K562 (cell line): ENCODE measurements at regions not wholly inside any gene's neighbourhood (a gene's known extent, or its start where the extent isn't known, plus 50 kb on each side); places are given as distances from the start of the nearest gene placed in this dataset.
A peak's percentile ranks its signal among the peaks of the same experiment; 100 is the strongest.
"Not testable (repeated sequence)": the region's sequence is repeated elsewhere in the genome, so short reads cannot be mapped to it uniquely, and the experiment has no call there.

Experiments
- ATAC-seq: fragments of 200-7000 bp; cut with Tn5 transposase; 3 replicates; pipeline ENCODE4 v1.9.1; 2020; ENCODE audit warnings: moderate library complexity
- BruUV-seq: library from RNA; stranded (reverse); fragments of 400-500 nt; replicated peaks from 2 replicates; lab custom pipeline; 2021; lab: Mats Ljungman, UMichigan
- CTCF ChIA-PET: fragments of 300-600 bp; formaldehyde crosslinking; extraction: SDS; loops from one replicate; lab custom pipeline; 2021; ENCODE audit warnings: low intra/inter-chr PET ratio; lab: Yijun Ruan, JAX
- POLR2A ChIA-PET: fragments of 300-600, 350-650 bp; sonication (Branson Sonifier 250); formaldehyde crosslinking; extraction: SDS; loops from one replicate; lab custom pipeline; 2021; ENCODE audit warnings: antibody characterized with exemption, inconsistent platforms; lab: Yijun Ruan, JAX
- DNase-seq, 4 experiments: peaks; one replicate each; pipeline versions ENCODE4 v3.0.0 to v3.0.0-alpha.2; 2011 to 2018; ENCODE audit warnings: low spot score in 3 of 4, mixed read lengths in 3 of 4; ENCODE audit errors: extremely low read depth in 1 of 4
- FAIRE-seq: peaks from 2 replicates; lab custom pipeline; 2011; peaks lifted over from hg19 to GRCh38; lab: Jason Lieb, UNC
- H2AFZ ChIP-seq: 2 replicates; pipeline ENCODE4 v1.6.0; 2011; ENCODE audit warnings: low read depth, low read length, control low read depth, inconsistent platforms
- H3K27ac ChIP-seq: fragments of 200-600 bp; 3 replicates; pipeline ENCODE4 v1.8.0; 2011; ENCODE audit warnings: low read depth, mild to moderate bottlenecking, control low read depth, inconsistent platforms, low read length, moderate library complexity, mixed read lengths; ENCODE audit errors: extremely low read depth
- H3K27me3 ChIP-seq, 2 experiments: fragments of 300-600 bp in 1 of 2; 2 replicates in 1 of 2; 3 replicates in 1 of 2; pipeline versions ENCODE4 v1.6.0 to v1.8.0; 2011; ENCODE audit warnings: inconsistent platforms in 2 of 2, low read length in 2 of 2, mild to moderate bottlenecking in 1 of 2, mixed read lengths in 1 of 2, moderate library complexity in 1 of 2; ENCODE audit not compliant: control insufficient read depth in 2 of 2, insufficient read depth in 2 of 2
- H3K36me3 ChIP-seq: fragments of 300-600 bp; 3 replicates; pipeline ENCODE4 v1.8.0; 2011; ENCODE audit warnings: mild to moderate bottlenecking, low read length, inconsistent platforms; ENCODE audit not compliant: control insufficient read depth, insufficient read depth
- H3K4me1 ChIP-seq, 2 experiments: fragments of 200-600 bp in 1 of 2; replicated peaks in 1 of 2; 2 replicates in 1 of 2; 3 replicates in 1 of 2; pipeline versions ENCODE4 v1.5.1 to v1.8.0; 2011; ENCODE audit warnings: inconsistent platforms in 2 of 2, low read length in 2 of 2, mild to moderate bottlenecking in 1 of 2, mixed read lengths in 1 of 2, moderate library complexity in 1 of 2; ENCODE audit not compliant: control insufficient read depth in 2 of 2, insufficient read depth in 2 of 2
- H3K4me2 ChIP-seq: 2 replicates; pipeline ENCODE4 v1.6.1; 2011; ENCODE audit warnings: low read length, control low read depth, inconsistent platforms, mixed read lengths; ENCODE audit not compliant: insufficient read depth
- H3K4me3 ChIP-seq: fragments of 200-600 bp; sonication (generic), shearing (Covaris generic); 2 replicates; pipeline ENCODE4 v1.5.1; 2016; ENCODE audit warnings: control low read depth, inconsistent platforms
- H3K79me2 ChIP-seq: fragments of 200-600 bp; 3 replicates; pipeline ENCODE4 v1.8.0; 2011; ENCODE audit warnings: low read length, inconsistent platforms; ENCODE audit not compliant: control insufficient read depth, insufficient read depth
- H3K9ac ChIP-seq, 2 experiments: 2 replicates each; pipeline versions ENCODE4 v1.6.0 to v1.6.1; 2011; ENCODE audit warnings: low read depth in 2 of 2, low read length in 2 of 2, control low read depth in 1 of 2, inconsistent platforms in 1 of 2, mild to moderate bottlenecking in 1 of 2, mixed read lengths in 1 of 2; ENCODE audit not compliant: insufficient read depth in 1 of 2
- H3K9me1 ChIP-seq: one replicate; pipeline ENCODE4 v1.6.0; 2011; ENCODE audit warnings: inconsistent platforms, mild to moderate bottlenecking, low read length, moderate library complexity; ENCODE audit not compliant: control insufficient read depth, insufficient read depth
- H3K9me3 ChIP-seq: replicated peaks from 2 replicates; pipeline ENCODE4 v1.5.1; 2011; ENCODE audit warnings: low read depth, low read length, inconsistent platforms; ENCODE audit not compliant: control insufficient read depth, insufficient read depth
- H4K20me1 ChIP-seq: replicated peaks from 2 replicates; pipeline ENCODE4 v1.6.1; 2011; ENCODE audit warnings: low read length, inconsistent platforms, mixed read lengths; ENCODE audit not compliant: control insufficient read depth, insufficient read depth
- GABPA ChIP-seq: fragments of 200-800 bp; sonication (Bioruptor generic); conservative IDR thresholded peaks from 2 replicates; pipeline ENCODE4 v1.6.1; 2016; ENCODE audit warnings: low read depth, missing genetic modification characterization, missing compliant biosample characterization
- PHF20 ChIP-seq: fragments of 450-650 bp; IDR thresholded peaks from 2 replicates; pipeline ENCODE4 v1.6.1; 2018; ENCODE audit not compliant: partially characterized antibody
- PRDM10 ChIP-seq: fragments of 450-650 bp; IDR thresholded peaks from 2 replicates; pipeline ENCODE4 v1.6.1; 2018; ENCODE audit not compliant: partially characterized antibody
- TCF7 ChIP-seq: sonication (generic); IDR thresholded peaks from 2 replicates; pipeline ENCODE4 v1.6.1; 2016; ENCODE audit warnings: antibody characterized with exemption, borderline replicate concordance
- ZNF121 ChIP-seq: sonication (generic); formaldehyde crosslinking; conservative IDR thresholded peaks from 2 replicates; pipeline ENCODE4 v1.8.0; 2022; ENCODE audit warnings: missing genetic modification reagents
- ZNF584 ChIP-seq: fragments of 200-800 bp; sonication (Bioruptor generic); IDR thresholded peaks from 2 replicates; pipeline ENCODE4 v1.6.1; 2016; ENCODE audit warnings: low read depth, mild to moderate bottlenecking, missing genetic modification characterization, missing compliant biosample characterization
- WGBS: fragments of 100-300 bp; shearing (Covaris generic); methylation state at CpG from one replicate; pipeline ENCODE4 v1.1.6; 2016; ENCODE audit warnings: low coverage, mixed read lengths; ENCODE audit not compliant: insufficient coverage; ENCODE audit errors: missing lambda C conversion rate; 5-methylcytosine and 5-hydroxymethylcytosine counted together
- in situ Hi-C: fragments of 300-500 bp; cut with MboI; formaldehyde crosslinking; loops from 4 replicates; pipeline ENCODE4 v1.15.0; 2018; ENCODE audit warnings: inconsistent platforms, mixed read lengths
- intact Hi-C: fragments of 100-400 bp; cut with micrococcal nuclease; formaldehyde crosslinking; loops from 2 replicates; pipeline ENCODE4 v1.14.2; 2022
- TF ChIP-seq, protein P1 (sequence below), 3 experiments: IDR thresholded peaks in 2 of 3; conservative IDR thresholded peaks in 1 of 3; 2 replicates each; pipeline ENCODE4 v1.5.1; 2011 to 2012; ENCODE audit warnings: low read length in 3 of 3, mild to moderate bottlenecking in 3 of 3, control low read depth in 2 of 3, improper control_type of control experiment in 1 of 3, inconsistent platforms in 1 of 3, low read depth in 1 of 3, mixed read lengths in 1 of 3, moderate library complexity in 1 of 3; ENCODE audit not compliant: insufficient read depth in 2 of 3
- TF ChIP-seq, protein P2 (sequence below): sonication (generic); formaldehyde crosslinking; IDR thresholded peaks from 2 replicates; pipeline ENCODE4 v1.8.0; 2022; ENCODE audit warnings: missing genetic modification reagents, mild to moderate bottlenecking, borderline replicate concordance

DNA sequence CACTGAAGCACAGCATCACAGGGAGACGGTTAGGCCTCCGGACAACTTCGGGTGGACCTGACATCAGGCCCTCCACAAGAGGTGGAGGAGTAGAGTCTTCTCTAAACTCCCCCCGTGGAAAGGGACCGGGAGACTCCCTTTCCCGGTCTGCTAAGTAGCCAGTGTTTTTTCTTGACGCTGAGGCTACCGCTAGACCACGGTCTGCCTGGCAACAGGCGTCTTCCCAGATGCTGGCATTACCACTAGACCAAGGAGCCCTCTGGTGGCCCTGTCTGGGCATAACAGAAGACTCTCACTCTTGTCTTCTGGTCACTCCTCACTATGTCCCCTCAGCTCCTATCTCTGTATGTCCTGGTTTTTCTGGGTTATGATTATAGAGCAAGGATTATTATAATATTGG, 401.5 kb upstream of the MAGEC2 start:
- TF ChIP-seq, protein P1, sequence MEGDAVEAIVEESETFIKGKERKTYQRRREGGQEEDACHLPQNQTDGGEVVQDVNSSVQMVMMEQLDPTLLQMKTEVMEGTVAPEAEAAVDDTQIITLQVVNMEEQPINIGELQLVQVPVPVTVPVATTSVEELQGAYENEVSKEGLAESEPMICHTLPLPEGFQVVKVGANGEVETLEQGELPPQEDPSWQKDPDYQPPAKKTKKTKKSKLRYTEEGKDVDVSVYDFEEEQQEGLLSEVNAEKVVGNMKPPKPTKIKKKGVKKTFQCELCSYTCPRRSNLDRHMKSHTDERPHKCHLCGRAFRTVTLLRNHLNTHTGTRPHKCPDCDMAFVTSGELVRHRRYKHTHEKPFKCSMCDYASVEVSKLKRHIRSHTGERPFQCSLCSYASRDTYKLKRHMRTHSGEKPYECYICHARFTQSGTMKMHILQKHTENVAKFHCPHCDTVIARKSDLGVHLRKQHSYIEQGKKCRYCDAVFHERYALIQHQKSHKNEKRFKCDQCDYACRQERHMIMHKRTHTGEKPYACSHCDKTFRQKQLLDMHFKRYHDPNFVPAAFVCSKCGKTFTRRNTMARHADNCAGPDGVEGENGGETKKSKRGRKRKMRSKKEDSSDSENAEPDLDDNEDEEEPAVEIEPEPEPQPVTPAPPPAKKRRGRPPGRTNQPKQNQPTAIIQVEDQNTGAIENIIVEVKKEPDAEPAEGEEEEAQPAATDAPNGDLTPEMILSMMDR (IDR thresholded peaks at IDR 0.05 in 2 of 3, conservative IDR thresholded peaks at IDR 0.05 in 1 of 3; ENCODE audit: insufficient read depth in 2 of 3, low read depth in 1 of 3, low read length in 3 of 3) = 0 out of 6 replicates have a peak, but pooled peaks of 1 of the 3 experiments have one; percentile 4
- H4K20me1 ChIP-seq, H3K9me1 ChIP-seq, intact Hi-C loops, CTCF ChIA-PET, POLR2A ChIA-PET, ATAC-seq, H3K4me3 ChIP-seq, H3K9ac ChIP-seq, H3K4me2 ChIP-seq, H3K27me3 ChIP-seq, BruUV-seq, H3K79me2 ChIP-seq, in situ Hi-C loops, H3K9me3 ChIP-seq, FAIRE-seq, H3K4me1 ChIP-seq, H3K36me3 ChIP-seq, H3K27ac ChIP-seq, H2AFZ ChIP-seq: not testable (repeated sequence)
- peak in 1 of 4 experiments; percentile 1 for DNase-seq
- WGBS = 5% methylated on average over 6 of the region's 10 CpGs

- no TSS peak for BruUV-seq
- no peaks in the 10 kb centered on the region for H3K79me2 ChIP-seq
- no peak overlapping the region for H3K9ac ChIP-seq
- no peaks in the 10 kb centered on the region for H4K20me1 ChIP-seq
- no peak overlapping the region for H3K27ac ChIP-seq
- ATAC-seq = no peak
- no peaks in the 10 kb centered on the region for H3K9me1 ChIP-seq
- H3K9me3 ChIP-seq = peaks cover 3% of the 10 kb centered on the region; the same call in 1 of the 2 replicates
- H3K36me3 ChIP-seq = no peaks in the 10 kb centered on the region
- no peak overlapping the region for H2AFZ ChIP-seq
- ChIA-PET POLR2A (no interaction called here), CTCF (no interaction called here)
- intact Hi-C loops (no loop called here), in situ Hi-C loops (no loop called here)
- FAIRE-seq = no peak
- no peak for DNase-seq
- no peak overlapping the region for H3K4me3 ChIP-seq
- WGBS = 0% methylated on average over 5 of the region's 5 CpGs
- H3K4me2 ChIP-seq = no peak overlapping the region
- H3K4me1 ChIP-seq = no peaks in the 10 kb centered on the region
- no peaks in the 10 kb centered on the region for H3K27me3 ChIP-seq
- TF ChIP-seq TCF7 = no peak
- TF ChIP-seq ZNF584 (CRISPR knock-in tag) = no peak
- no peak for TF ChIP-seq GABPA (tag)
- TF ChIP-seq PRDM10 = no peak
- no peak for TF ChIP-seq ZNF121 (CRISPR knock-in tag)
- TF ChIP-seq, protein P2, sequence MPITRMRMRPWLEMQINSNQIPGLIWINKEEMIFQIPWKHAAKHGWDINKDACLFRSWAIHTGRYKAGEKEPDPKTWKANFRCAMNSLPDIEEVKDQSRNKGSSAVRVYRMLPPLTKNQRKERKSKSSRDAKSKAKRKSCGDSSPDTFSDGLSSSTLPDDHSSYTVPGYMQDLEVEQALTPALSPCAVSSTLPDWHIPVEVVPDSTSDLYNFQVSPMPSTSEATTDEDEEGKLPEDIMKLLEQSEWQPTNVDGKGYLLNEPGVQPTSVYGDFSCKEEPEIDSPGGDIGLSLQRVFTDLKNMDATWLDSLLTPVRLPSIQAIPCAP (CRISPR knock-in tag) = no peak
- no peak for TF ChIP-seq PHF20
Observed at GRCh38 chrX:142601792-142602191, 396.7 kb upstream of the MAGEC2 start.
